ENCODE measurements at regions not wholly inside any gene's neighbourhood (a gene's known extent, or its start where the extent isn't known, plus 50 kb on each side); places are given as distances from the start of the nearest gene placed in this dataset.

DNA sequence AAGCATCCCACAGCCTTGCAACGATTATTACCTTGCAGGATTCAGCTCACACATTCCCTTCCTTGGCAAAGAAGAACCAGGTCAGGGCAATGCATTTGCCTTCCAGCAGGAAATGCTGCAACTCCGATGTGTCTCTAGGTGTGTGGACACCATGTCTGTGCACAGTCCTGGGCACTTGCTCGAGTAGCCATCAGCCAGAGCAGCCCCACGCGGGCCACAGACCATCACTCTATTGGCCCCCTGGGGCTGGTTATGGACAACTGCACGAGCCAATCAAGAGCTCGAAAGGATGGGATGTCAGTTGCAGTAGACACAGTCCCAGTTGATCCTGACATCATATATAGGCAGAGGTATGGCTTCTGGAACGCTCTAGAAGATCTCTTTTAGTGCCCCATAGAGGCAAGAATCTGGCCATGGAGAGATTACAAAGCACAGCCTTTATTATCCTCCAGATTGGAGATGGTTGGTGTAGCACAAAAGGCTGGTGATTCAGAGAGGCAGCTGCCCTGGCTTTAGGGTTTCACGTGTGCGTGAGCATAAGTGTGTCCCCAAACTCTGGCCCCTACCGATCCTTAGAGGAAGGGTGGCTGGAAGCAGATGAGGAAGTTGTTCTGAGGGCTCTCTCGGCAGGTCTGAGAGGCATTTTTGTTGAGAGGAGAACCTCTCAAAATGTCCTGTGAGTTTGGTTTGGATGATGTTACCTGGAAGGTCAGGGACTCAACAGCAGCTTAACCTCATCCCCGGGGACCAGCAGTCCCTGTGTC, 403.8 kb downstream of the SEC14L1 start:
- Histone ChIP-seq H3K27me3 (ENCODE audit: control insufficient read depth, insufficient read depth, low read length) (peaks cover 14% of the 10 kb centered on the region), H3K4me3 (ENCODE audit: low read depth, low read length) (no peak overlapping the region), H3K27ac (ENCODE audit: low read depth, low read length) (no peak overlapping the region), H3K9me3 (ENCODE audit: control insufficient read depth, insufficient read depth, low read length) (no peaks in the 10 kb centered on the region; the same call in 1 of the 2 replicates)
- DNase-seq (ENCODE audit: low read depth, low spot score): no peak
- POLR2A ChIA-PET: interaction anchor here (0.9 kb wide), 2 partner anchors 414 kb away, joined by 4 read pairs; partner anchors contain the start of gene TNRC6C
- TF ChIP-seq, protein P1, sequence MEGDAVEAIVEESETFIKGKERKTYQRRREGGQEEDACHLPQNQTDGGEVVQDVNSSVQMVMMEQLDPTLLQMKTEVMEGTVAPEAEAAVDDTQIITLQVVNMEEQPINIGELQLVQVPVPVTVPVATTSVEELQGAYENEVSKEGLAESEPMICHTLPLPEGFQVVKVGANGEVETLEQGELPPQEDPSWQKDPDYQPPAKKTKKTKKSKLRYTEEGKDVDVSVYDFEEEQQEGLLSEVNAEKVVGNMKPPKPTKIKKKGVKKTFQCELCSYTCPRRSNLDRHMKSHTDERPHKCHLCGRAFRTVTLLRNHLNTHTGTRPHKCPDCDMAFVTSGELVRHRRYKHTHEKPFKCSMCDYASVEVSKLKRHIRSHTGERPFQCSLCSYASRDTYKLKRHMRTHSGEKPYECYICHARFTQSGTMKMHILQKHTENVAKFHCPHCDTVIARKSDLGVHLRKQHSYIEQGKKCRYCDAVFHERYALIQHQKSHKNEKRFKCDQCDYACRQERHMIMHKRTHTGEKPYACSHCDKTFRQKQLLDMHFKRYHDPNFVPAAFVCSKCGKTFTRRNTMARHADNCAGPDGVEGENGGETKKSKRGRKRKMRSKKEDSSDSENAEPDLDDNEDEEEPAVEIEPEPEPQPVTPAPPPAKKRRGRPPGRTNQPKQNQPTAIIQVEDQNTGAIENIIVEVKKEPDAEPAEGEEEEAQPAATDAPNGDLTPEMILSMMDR (IDR thresholded peaks at IDR 0.05; ENCODE audit: low read depth, low read length): no peak
- CTCF ChIA-PET: interaction anchor here (11.5 kb wide), 1 partner anchor 471 kb away, joined by 214 read pairs; no protein-coding TSS in a partner anchor

DNA sequence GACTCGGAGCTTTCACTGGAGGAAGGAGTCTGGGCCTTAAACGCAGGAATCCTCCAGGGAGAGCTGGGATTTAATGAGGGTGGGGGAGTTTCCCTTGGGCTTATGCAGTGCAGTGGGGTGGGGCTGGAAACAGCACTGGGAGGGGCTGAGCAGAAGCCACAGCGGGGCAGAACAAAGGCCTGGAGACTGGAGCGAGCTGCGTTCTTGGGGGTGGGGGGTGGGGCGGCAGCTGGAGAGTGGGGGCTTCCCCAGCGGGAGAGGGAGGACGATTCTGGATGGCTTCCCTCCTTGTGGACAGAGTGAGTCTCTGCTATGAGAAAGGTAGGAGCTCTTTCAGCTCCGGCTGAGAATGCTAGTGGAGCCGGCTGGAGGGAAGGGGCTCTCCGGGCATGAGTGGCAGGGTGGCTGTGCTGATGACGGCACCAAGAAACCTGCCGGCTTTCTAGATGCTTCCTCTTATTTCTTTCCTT, 406.0 kb downstream of the SEC14L1 start:
- ChIA-PET CTCF (interaction anchor here (11.5 kb wide), 1 partner anchor 469 kb away, joined by 214 read pairs; no protein-coding TSS in a partner anchor), POLR2A (interaction anchor here (1.5 kb wide), 1 partner anchor 412 kb away, joined by 5 read pairs; the partner anchor contains the start of gene TNRC6C)
- Histone ChIP-seq H3K4me3 (ENCODE audit: low read depth, low read length) (no peak overlapping the region), H3K27me3 (ENCODE audit: control insufficient read depth, insufficient read depth, low read length) (peaks cover 16% of the 10 kb centered on the region), H3K27ac (ENCODE audit: low read depth, low read length) (no peak overlapping the region), H3K9me3 (ENCODE audit: control insufficient read depth, insufficient read depth, low read length) (no peaks in the 10 kb centered on the region; the same call in 1 of the 2 replicates)
- DNase-seq (ENCODE audit: low read depth, low spot score): no peak
- TF ChIP-seq, protein P1 (IDR thresholded peaks at IDR 0.05; ENCODE audit: low read depth, low read length): no peak

DNA sequence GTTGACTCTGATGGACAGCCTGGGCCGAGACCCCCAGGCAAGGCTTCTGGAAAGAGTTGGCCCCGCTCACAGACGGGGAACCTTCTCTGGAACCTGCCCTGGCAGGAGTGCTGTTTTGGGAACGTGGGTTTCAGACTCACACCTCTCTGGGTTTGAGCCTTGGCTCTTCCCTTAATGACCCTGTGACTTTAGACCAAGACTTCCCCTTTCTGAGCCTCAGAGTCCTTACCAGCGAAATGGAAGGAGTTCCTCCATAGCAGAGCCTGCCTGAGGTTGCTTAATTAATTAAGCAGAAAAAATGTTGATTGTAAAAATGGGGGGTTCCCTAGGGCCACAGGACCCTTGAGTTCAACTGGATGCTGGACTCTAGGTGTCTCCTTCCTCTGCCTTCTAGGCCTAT, 408.2 kb downstream of the SEC14L1 start:
- no peak for DNase-seq (ENCODE audit: low read depth, low spot score)
- ChIA-PET POLR2A (no interaction called here), CTCF (interaction anchor here (11.5 kb wide), 1 partner anchor 467 kb away, joined by 214 read pairs; no protein-coding TSS in a partner anchor)
- Histone ChIP-seq H3K9me3 (ENCODE audit: control insufficient read depth, insufficient read depth, low read length) (no peaks in the 10 kb centered on the region; the same call in 1 of the 2 replicates), H3K4me3 (ENCODE audit: low read depth, low read length) (no peak overlapping the region), H3K27me3 (ENCODE audit: control insufficient read depth, insufficient read depth, low read length) (peaks cover 23% of the 10 kb centered on the region), H3K27ac (ENCODE audit: low read depth, low read length) (no peak overlapping the region)
- TF ChIP-seq, protein P1 (IDR thresholded peaks at IDR 0.05; ENCODE audit: low read depth, low read length): no peak

DNA sequence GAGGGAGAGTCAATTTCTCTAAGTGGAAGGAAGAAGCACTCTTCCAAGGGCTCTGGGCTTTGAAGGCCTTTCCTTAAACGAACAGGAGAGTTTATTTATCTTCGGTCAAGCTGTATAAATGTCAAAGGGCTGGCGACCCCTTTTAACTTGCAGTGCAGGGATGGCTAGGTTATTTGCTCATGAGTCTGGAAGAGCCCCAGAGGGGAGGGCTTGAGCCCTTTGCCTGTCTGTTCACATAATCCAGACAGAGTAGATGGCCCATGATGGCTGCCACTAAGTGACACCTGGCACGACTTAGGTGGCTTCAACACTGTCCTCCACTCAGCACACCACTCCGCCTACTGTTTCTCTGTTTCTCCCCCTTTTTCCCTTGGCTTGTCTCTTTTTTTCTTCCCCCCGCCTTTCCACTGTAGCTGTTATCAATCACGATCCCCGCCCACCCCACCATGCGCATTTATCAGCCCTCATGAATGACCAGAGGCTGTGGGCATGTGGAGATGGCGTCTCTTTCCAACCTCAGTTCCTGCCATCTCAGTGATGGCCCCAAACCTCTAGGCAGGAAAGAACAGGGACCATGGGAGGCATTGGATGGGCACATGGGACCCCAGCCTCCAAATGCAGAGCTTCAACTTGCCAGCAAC, 408.7 kb upstream of the TNRC6C start:
- CTCF ChIA-PET: interaction anchor here (11.5 kb wide), 1 partner anchor 466 kb away, joined by 214 read pairs; no protein-coding TSS in a partner anchor
- TF ChIP-seq, protein P1 (IDR thresholded peaks at IDR 0.05; ENCODE audit: low read depth, low read length): no peak

More for the DNA sequence above, 408.7 kb upstream of the TNRC6C start:
- Histone ChIP-seq H3K27ac (ENCODE audit: low read depth, low read length) (no peak overlapping the region), H3K9me3 (ENCODE audit: control insufficient read depth, insufficient read depth, low read length) (no peaks in the 10 kb centered on the region; the same call in 1 of the 2 replicates), H3K27me3 (ENCODE audit: control insufficient read depth, insufficient read depth, low read length) (peaks cover 17% of the 10 kb centered on the region), H3K4me3 (ENCODE audit: low read depth, low read length) (no peak overlapping the region)
- DNase-seq (ENCODE audit: low read depth, low spot score): no peak
- POLR2A ChIA-PET: no interaction called here
